ENCODE measurements at regions not wholly inside any gene's neighbourhood (a gene's known extent, or its start where the extent isn't known, plus 50 kb on each side); places are given as distances from the start of the nearest gene placed in this dataset.

- TF ChIP-seq DMBX1 (CRISPR knock-in tag; IDR thresholded peaks at IDR 0.05; ENCODE audit: borderline replicate concordance) (no peak), ZSCAN32 (CRISPR knock-in tag; IDR thresholded peaks at IDR 0.05) (no peak), ZNF232 (CRISPR knock-in tag; IDR thresholded peaks at IDR 0.05) (no peak), TFAM (CRISPR knock-in tag; conservative IDR thresholded peaks at IDR 0.05) (no peak), THRA (IDR thresholded peaks at IDR 0.05) (no peak), NFXL1 (CRISPR knock-in tag; IDR thresholded peaks at IDR 0.05) (no peak), CEBPB (tag; IDR thresholded peaks at IDR 0.05) (no peak), NONO (IDR thresholded peaks at IDR 0.05; ENCODE audit: low read depth in 2 of 2, low read length in 1 of 2) (no peak), ARNT (IDR thresholded peaks at IDR 0.05) (no peak), HMG20B (CRISPR knock-in tag; IDR thresholded peaks at IDR 0.05) (no peak), TGIF2 (CRISPR knock-in tag; IDR thresholded peaks at IDR 0.05) (no peak), ZNF639 (CRISPR knock-in tag; conservative IDR thresholded peaks at IDR 0.05 in 1 of 2, IDR thresholded peaks at IDR 0.05 in 1 of 2) (0 out of 4 replicates have a peak, but pooled peaks of 1 of the 2 experiments have one; percentile 19), TAF15 (IDR thresholded peaks at IDR 0.05; ENCODE audit: low read depth, low read length) (no peak), THAP7 (CRISPR knock-in tag; IDR thresholded peaks at IDR 0.05) (no peak), POLR3A (IDR thresholded peaks at IDR 0.05; ENCODE audit: borderline replicate concordance, extremely low read depth, insufficient read depth, insufficient read length) (no peak), ZNF224 (CRISPR knock-in tag; IDR thresholded peaks at IDR 0.05) (no peak), TFE3 (CRISPR knock-in tag; IDR thresholded peaks at IDR 0.05) (no peak), MTA1 (IDR thresholded peaks at IDR 0.05; ENCODE audit: borderline replicate concordance) (no peak)
Observed at GRCh38 chr12:114904254-114905003, 220.5 kb upstream of the TBX3 start (continued).

All from K562 (cell line).